Natural killer cell (primary cell): ENCODE measurements at regions not wholly inside any gene's neighbourhood (a gene's known extent, or its start where the extent isn't known, plus 50 kb on each side); places are given as distances from the start of the nearest gene placed in this dataset.

ENCODE experiments used
- ATAC-seq, 3 donors: fragments of 150-1000 bp in 2 of 3; fragments of 200-7000 bp in 1 of 3; cut with Tn5 transposase; 1 replicate in 1 of 3; 2 replicates in 2 of 3; pipeline ENCODE4 v1.10.0; 2021; ENCODE audit warnings: mild to moderate bottlenecking in 2 of 3, moderate library complexity in 2 of 3
- DNase-seq, 2 donors: peaks; one replicate each; pipeline versions ENCODE4 v3.0.0 to v3.0.0-alpha.2; 2013 to 2021; ENCODE audit warnings: mixed read lengths in 1 of 2
- H3K27ac ChIP-seq: one replicate; pipeline ENCODE4 v1.5.1; 2013; ENCODE audit warnings: mild to moderate bottlenecking, low read length
- H3K27me3 ChIP-seq: one replicate; pipeline ENCODE4 v1.6.1; 2013; ENCODE audit warnings: low read length; ENCODE audit not compliant: control insufficient read depth, insufficient read depth
- H3K36me3 ChIP-seq: one replicate; pipeline ENCODE4 v1.6.1; 2013; ENCODE audit warnings: low read length; ENCODE audit not compliant: control insufficient read depth, insufficient read depth
- H3K4me1 ChIP-seq: one replicate; pipeline ENCODE4 v1.6.1; 2013; ENCODE audit warnings: low read length; ENCODE audit not compliant: control insufficient read depth, insufficient read depth
- H3K4me3 ChIP-seq: one replicate; pipeline ENCODE4 v1.5.1; 2013; ENCODE audit warnings: low read length
- H3K9me3 ChIP-seq: one replicate; pipeline ENCODE4 v1.6.1; 2013; ENCODE audit warnings: low read length; ENCODE audit not compliant: control insufficient read depth, insufficient read depth
- H3K27ac Mint-ChIP-seq, 2 donors: one replicate each; pipeline ENCODE4 v1.8.0; 2022; ENCODE audit warnings: mild to moderate bottlenecking in 2 of 2, mixed read lengths in 2 of 2, moderate library complexity in 1 of 2
- H3K27me3 Mint-ChIP-seq, 2 donors: one replicate each; pipeline ENCODE4 v1.8.0; 2022; ENCODE audit warnings: low read depth in 2 of 2, mixed read lengths in 2 of 2
- H3K36me3 Mint-ChIP-seq: one replicate; pipeline ENCODE4 v1.8.0; 2022; ENCODE audit warnings: mixed read lengths
- H3K4me1 Mint-ChIP-seq, 2 donors: one replicate each; pipeline ENCODE4 v1.8.0; 2022; ENCODE audit warnings: mixed read lengths in 2 of 2
- H3K4me3 Mint-ChIP-seq: one replicate; pipeline ENCODE4 v1.8.0; 2022; ENCODE audit warnings: mild to moderate bottlenecking, moderate library complexity, mixed read lengths
- H3K9me3 Mint-ChIP-seq, 2 donors: one replicate each; pipeline ENCODE4 v1.8.0; 2022; ENCODE audit warnings: mixed read lengths in 2 of 2
- WGBS: methylation state at CpG from one replicate; pipeline ENCODE4 v1.1.7; 2013; ENCODE audit warnings: missing lambda C conversion rate; ENCODE audit not compliant: insufficient coverage; 5-methylcytosine and 5-hydroxymethylcytosine counted together
- intact Hi-C: fragments of 100-400 bp; cut with micrococcal nuclease; formaldehyde crosslinking; loops from one replicate; pipeline ENCODE4 v1.14.2; 2022
- TF ChIP-seq, protein P1 (sequence below): fragments of 200-600 bp; IDR thresholded peaks from one replicate; pipeline ENCODE4 v1.8.0; 2022; ENCODE audit warnings: antibody characterized with exemption

- H3K27me3 Mint-ChIP-seq, result peaks cover 4 to 15% of the 10 kb centered on the region in 2 donors
- DNase-seq, result no peak
- no peaks in the 10 kb centered on the region for H3K36me3 ChIP-seq
- peaks cover 3% of the 10 kb centered on the region for H3K27me3 ChIP-seq
- no peaks in the 10 kb centered on the region for H3K9me3 ChIP-seq
- no peak for ATAC-seq
- H3K4me1 ChIP-seq, result no peaks in the 10 kb centered on the region
- H3K4me3 Mint-ChIP-seq, result no peak overlapping the region
- H3K36me3 Mint-ChIP-seq, result no peaks in the 10 kb centered on the region
- no peaks in the 10 kb centered on the region for H3K4me1 Mint-ChIP-seq
- H3K4me3 ChIP-seq, result no peak overlapping the region
- H3K27ac ChIP-seq, result no peak overlapping the region
- intact Hi-C loops, result no loop called here
- H3K27ac Mint-ChIP-seq, result no peak overlapping the region
- no peaks in the 10 kb centered on the region for H3K9me3 Mint-ChIP-seq
- 68% methylated on average over 12 of the region's 12 CpGs for WGBS
- TF ChIP-seq, protein P1, sequence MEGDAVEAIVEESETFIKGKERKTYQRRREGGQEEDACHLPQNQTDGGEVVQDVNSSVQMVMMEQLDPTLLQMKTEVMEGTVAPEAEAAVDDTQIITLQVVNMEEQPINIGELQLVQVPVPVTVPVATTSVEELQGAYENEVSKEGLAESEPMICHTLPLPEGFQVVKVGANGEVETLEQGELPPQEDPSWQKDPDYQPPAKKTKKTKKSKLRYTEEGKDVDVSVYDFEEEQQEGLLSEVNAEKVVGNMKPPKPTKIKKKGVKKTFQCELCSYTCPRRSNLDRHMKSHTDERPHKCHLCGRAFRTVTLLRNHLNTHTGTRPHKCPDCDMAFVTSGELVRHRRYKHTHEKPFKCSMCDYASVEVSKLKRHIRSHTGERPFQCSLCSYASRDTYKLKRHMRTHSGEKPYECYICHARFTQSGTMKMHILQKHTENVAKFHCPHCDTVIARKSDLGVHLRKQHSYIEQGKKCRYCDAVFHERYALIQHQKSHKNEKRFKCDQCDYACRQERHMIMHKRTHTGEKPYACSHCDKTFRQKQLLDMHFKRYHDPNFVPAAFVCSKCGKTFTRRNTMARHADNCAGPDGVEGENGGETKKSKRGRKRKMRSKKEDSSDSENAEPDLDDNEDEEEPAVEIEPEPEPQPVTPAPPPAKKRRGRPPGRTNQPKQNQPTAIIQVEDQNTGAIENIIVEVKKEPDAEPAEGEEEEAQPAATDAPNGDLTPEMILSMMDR, result no peak
Observed at GRCh38 chr11:69415411-69416142, 65.9 kb upstream of the LINC01488 start.

GRCh38 chr11:69416143-69416515 is 65.3 kb upstream of the LINC01488 start:
- WGBS, result 55% methylated on average over 14 of the region's 14 CpGs
- H3K36me3 Mint-ChIP-seq, result no peaks in the 10 kb centered on the region
- no peaks in the 10 kb centered on the region for H3K9me3 Mint-ChIP-seq
- DNase-seq (no peak), ATAC-seq (no peak)
- Histone ChIP-seq H3K4me1 (no peaks in the 10 kb centered on the region), H3K9me3 (no peaks in the 10 kb centered on the region), H3K27ac (no peak overlapping the region), H3K4me3 (no peak overlapping the region), H3K27me3 (peaks cover 3% of the 10 kb centered on the region), H3K36me3 (no peaks in the 10 kb centered on the region)
- no peaks in the 10 kb centered on the region for H3K4me1 Mint-ChIP-seq
- H3K27ac Mint-ChIP-seq, result no peak overlapping the region
- no peak overlapping the region for H3K4me3 Mint-ChIP-seq
- TF ChIP-seq, protein P1, result no peak
- peaks cover 4 to 15% of the 10 kb centered on the region in 2 donors for H3K27me3 Mint-ChIP-seq
- intact Hi-C loops, result no loop called here

DNA sequence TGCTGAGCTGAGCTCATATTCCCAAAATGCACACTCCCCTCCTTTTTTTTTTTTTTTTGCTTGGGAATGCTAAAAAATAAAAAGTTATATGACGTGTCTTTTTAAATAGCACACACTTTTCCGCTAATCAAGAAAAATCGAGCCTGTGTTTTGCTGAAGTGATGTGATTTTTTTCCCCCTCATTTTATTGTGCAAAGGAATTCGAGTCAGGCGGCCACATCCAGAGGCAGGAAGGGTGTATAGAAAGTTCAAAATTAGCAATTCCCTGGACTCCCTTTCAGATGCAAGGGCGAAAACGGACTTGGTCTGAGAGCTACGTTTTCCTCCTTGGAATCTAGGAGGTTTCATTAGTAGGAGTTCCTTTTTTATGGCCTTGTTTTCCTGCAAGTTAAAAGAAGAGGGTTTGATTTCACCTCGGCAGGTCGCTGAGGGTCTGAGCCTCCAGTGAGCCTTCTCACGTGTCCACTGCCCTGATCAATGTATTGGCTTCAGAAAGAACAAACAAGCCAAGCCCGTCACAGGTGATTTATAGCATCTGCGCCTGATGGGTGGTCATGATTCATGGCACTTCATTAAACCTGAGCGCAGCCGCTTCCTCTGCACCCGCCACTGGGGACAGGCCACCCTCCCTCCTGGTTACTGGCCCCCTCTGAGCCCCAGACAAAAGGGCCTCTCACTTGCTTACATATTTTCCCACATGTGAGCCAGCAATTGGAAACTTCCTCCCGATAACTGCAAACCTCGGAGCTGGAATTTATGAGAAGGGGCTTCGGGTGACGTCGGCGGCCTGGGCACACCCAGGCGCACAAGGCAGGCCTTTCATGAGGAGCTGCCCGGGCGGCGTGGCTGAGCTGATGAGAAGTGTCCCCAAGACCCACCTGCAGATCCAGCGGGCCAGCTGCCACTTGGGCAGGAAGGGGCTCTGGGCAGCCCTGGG is 64.4 kb upstream of the LINC01488 start:
- Histone ChIP-seq H3K27ac (no peak overlapping the region), H3K9me3 (no peaks in the 10 kb centered on the region), H3K36me3 (no peaks in the 10 kb centered on the region), H3K4me1 (no peaks in the 10 kb centered on the region), H3K27me3 (no peaks in the 10 kb centered on the region), H3K4me3 (no peak overlapping the region)
- H3K4me1 Mint-ChIP-seq, result no peaks in the 10 kb centered on the region
- TF ChIP-seq, protein P1, result no peak
- no peaks in the 10 kb centered on the region for H3K36me3 Mint-ChIP-seq
- peaks cover 4 to 21% of the 10 kb centered on the region in 2 donors for H3K27me3 Mint-ChIP-seq
- H3K4me3 Mint-ChIP-seq, result no peak overlapping the region
- ATAC-seq (no peak), DNase-seq (no peak)
- WGBS, result 59% methylated on average over 24 of the region's 27 CpGs
- no peak overlapping the region for H3K27ac Mint-ChIP-seq
- no peaks in the 10 kb centered on the region for H3K9me3 Mint-ChIP-seq
- intact Hi-C loops, result no loop called here
